ENCODE measurements at regions not wholly inside any gene's neighbourhood (a gene's known extent, or its start where the extent isn't known, plus 50 kb on each side); places are given as distances from the start of the nearest gene placed in this dataset.

DNA sequence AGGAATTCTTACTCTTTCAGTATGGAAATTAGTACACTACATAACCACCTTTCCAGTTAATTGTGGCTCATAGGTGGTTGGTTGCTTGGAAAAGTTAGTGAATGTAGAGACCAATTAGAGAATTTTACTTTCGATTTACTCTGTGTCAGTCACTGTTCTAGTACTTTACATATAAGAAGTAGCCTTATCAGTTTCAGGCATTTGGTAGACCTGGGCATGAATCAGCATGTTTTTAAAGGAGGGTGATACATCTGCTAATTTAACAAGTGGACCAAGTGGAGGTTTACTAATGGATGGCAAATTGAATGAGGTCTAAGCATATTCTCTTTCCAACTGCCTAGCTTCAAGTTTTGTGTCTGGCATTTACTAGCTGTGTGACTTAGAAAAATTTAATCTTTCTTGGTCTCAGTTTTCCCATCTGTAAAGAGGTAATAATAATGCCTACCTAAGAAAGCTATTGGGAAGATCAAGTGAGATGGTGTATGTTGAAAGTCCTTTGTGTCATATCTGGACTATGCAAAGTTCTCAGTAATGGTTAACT, 1158.6 kb downstream of the PLA2G4A start:
- peaks cover 4% of the 10 kb centered on the region for H3F3A ChIP-seq (ENCODE audit: insufficient read depth, low read length, poor library complexity, severe bottlenecking)
- no peaks in the 10 kb centered on the region for H3K27me3 ChIP-seq (ENCODE audit: insufficient read depth, low read depth, low read length)
- H3K4me2 ChIP-seq (ENCODE audit: low read length), result no peak overlapping the region
- H3K27ac ChIP-seq (ENCODE audit: low read length), result no peak overlapping the region
- H3K79me2 ChIP-seq (replicated peaks; ENCODE audit: insufficient read depth, low read length), result no peaks in the 10 kb centered on the region
- no peaks in the 10 kb centered on the region for H3K36me3 ChIP-seq (ENCODE audit: insufficient read depth, low read length)
- TF ChIP-seq RAD21 (conservative IDR thresholded peaks at IDR 0.05), result no peak
- no peaks in the 10 kb centered on the region for H3K9me2 ChIP-seq (ENCODE audit: insufficient read depth, low read length)
- no peaks in the 10 kb centered on the region for H4K20me1 ChIP-seq (ENCODE audit: insufficient read depth)
- H2AFZ ChIP-seq (ENCODE audit: low read depth, low read length), result no peak overlapping the region
- H3K4me3 ChIP-seq (ENCODE audit: low read length), result no peak overlapping the region
- no peak overlapping the region for H3K9ac ChIP-seq (ENCODE audit: low read length)
- H3K9me3 ChIP-seq (ENCODE audit: low read length), result no peaks in the 10 kb centered on the region

DNA sequence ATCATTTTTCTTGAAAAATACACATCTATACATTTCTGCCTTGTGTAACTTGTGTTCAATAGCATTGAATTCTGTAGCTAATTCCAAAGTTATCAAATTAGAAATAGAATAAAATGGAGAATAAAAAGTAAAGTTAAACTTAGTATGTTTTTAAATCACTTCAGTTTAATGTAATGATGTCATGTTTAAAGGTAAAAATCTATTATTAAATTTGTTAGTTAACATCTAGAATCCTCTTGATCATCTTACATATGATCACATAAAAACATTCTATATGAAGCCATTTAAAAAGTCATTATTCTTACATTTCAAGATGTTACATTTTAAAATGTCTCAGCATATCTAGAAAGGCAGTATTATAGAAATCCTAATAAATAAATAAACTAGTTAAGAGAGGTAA, 1163.2 kb downstream of the PLA2G4A start:
- no peaks in the 10 kb centered on the region for H3K27me3 ChIP-seq (ENCODE audit: insufficient read depth, low read depth, low read length)
- no peak overlapping the region for H3K4me3 ChIP-seq (ENCODE audit: low read length)
- no peaks in the 10 kb centered on the region for H3K79me2 ChIP-seq (replicated peaks; ENCODE audit: insufficient read depth, low read length)
- no peaks in the 10 kb centered on the region for H4K20me1 ChIP-seq (ENCODE audit: insufficient read depth)
- no peaks in the 10 kb centered on the region for H3K9me3 ChIP-seq (ENCODE audit: low read length)
- no peak overlapping the region for H2AFZ ChIP-seq (ENCODE audit: low read depth, low read length)
- no peak overlapping the region for H3K27ac ChIP-seq (ENCODE audit: low read length)
- H3K9me2 ChIP-seq (ENCODE audit: insufficient read depth, low read length), result no peaks in the 10 kb centered on the region
- H3F3A ChIP-seq (ENCODE audit: insufficient read depth, low read length, poor library complexity, severe bottlenecking), result no peaks in the 10 kb centered on the region
- TF ChIP-seq TAF1 (IDR thresholded peaks at IDR 0.05; ENCODE audit: low read depth) (no peak), POLR2AphosphoS5 (IDR thresholded peaks at IDR 0.05) (no peak), MXI1 (conservative IDR thresholded peaks at IDR 0.05; ENCODE audit: poor library complexity, severe bottlenecking) (no peak), EZH2 (IDR thresholded peaks at IDR 0.05; ENCODE audit: borderline replicate concordance, insufficient read depth, low read length, poor library complexity, severe bottlenecking) (no peak), SMC3 (conservative IDR thresholded peaks at IDR 0.05; ENCODE audit: poor library complexity) (no peak), RAD21 (conservative IDR thresholded peaks at IDR 0.05) (no peak), EP300 (conservative IDR thresholded peaks at IDR 0.05; ENCODE audit: poor library complexity, severe bottlenecking) (no peak)
- TF ChIP-seq, protein P1, sequence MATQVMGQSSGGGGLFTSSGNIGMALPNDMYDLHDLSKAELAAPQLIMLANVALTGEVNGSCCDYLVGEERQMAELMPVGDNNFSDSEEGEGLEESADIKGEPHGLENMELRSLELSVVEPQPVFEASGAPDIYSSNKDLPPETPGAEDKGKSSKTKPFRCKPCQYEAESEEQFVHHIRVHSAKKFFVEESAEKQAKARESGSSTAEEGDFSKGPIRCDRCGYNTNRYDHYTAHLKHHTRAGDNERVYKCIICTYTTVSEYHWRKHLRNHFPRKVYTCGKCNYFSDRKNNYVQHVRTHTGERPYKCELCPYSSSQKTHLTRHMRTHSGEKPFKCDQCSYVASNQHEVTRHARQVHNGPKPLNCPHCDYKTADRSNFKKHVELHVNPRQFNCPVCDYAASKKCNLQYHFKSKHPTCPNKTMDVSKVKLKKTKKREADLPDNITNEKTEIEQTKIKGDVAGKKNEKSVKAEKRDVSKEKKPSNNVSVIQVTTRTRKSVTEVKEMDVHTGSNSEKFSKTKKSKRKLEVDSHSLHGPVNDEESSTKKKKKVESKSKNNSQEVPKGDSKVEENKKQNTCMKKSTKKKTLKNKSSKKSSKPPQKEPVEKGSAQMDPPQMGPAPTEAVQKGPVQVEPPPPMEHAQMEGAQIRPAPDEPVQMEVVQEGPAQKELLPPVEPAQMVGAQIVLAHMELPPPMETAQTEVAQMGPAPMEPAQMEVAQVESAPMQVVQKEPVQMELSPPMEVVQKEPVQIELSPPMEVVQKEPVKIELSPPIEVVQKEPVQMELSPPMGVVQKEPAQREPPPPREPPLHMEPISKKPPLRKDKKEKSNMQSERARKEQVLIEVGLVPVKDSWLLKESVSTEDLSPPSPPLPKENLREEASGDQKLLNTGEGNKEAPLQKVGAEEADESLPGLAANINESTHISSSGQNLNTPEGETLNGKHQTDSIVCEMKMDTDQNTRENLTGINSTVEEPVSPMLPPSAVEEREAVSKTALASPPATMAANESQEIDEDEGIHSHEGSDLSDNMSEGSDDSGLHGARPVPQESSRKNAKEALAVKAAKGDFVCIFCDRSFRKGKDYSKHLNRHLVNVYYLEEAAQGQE (IDR thresholded peaks at IDR 0.05; ENCODE audit: borderline replicate concordance), result no peak
- TF ChIP-seq, protein P2, sequence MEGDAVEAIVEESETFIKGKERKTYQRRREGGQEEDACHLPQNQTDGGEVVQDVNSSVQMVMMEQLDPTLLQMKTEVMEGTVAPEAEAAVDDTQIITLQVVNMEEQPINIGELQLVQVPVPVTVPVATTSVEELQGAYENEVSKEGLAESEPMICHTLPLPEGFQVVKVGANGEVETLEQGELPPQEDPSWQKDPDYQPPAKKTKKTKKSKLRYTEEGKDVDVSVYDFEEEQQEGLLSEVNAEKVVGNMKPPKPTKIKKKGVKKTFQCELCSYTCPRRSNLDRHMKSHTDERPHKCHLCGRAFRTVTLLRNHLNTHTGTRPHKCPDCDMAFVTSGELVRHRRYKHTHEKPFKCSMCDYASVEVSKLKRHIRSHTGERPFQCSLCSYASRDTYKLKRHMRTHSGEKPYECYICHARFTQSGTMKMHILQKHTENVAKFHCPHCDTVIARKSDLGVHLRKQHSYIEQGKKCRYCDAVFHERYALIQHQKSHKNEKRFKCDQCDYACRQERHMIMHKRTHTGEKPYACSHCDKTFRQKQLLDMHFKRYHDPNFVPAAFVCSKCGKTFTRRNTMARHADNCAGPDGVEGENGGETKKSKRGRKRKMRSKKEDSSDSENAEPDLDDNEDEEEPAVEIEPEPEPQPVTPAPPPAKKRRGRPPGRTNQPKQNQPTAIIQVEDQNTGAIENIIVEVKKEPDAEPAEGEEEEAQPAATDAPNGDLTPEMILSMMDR (IDR thresholded peaks at IDR 0.05; ENCODE audit: poor library complexity, severe bottlenecking), result no peak
- H3K36me3 ChIP-seq (ENCODE audit: insufficient read depth, low read length), result no peaks in the 10 kb centered on the region
- H3K9ac ChIP-seq (ENCODE audit: low read length), result no peak overlapping the region
- H3K4me2 ChIP-seq (ENCODE audit: low read length), result no peak overlapping the region

DNA sequence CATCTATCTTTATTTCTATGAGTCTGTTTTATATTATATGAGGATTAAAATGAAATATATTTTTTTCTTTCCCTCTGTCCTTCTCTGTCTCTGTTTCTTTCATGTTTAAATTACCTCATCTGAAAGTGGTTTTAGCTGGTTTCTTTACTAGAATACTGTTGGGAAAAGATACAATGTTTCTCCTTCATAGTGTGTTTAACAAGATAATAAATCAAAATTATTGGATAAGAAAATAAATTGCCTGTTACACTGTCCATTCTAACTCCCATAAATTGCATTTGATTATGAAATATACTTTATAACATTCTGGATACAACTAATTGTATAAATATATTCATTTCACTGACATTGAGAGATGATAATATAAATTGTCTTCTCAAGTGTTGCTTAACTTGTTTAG, 1168.0 kb downstream of the PLA2G4A start:
- Histone ChIP-seq H3K4me3 (ENCODE audit: low read length) (no peak overlapping the region), H3K9me2 (ENCODE audit: insufficient read depth, low read length) (no peaks in the 10 kb centered on the region), H2AFZ (ENCODE audit: low read depth, low read length) (no peak overlapping the region), H3K27me3 (ENCODE audit: insufficient read depth, low read depth, low read length) (no peaks in the 10 kb centered on the region), H3K79me2 (replicated peaks; ENCODE audit: insufficient read depth, low read length) (no peaks in the 10 kb centered on the region), H3K9ac (ENCODE audit: low read length) (no peak overlapping the region), H4K20me1 (ENCODE audit: insufficient read depth) (no peaks in the 10 kb centered on the region), H3K4me2 (ENCODE audit: low read length) (no peak overlapping the region), H3K27ac (ENCODE audit: low read length) (no peak overlapping the region), H3K36me3 (ENCODE audit: insufficient read depth, low read length) (no peaks in the 10 kb centered on the region), H3F3A (ENCODE audit: insufficient read depth, low read length, poor library complexity, severe bottlenecking) (no peaks in the 10 kb centered on the region), H3K9me3 (ENCODE audit: low read length) (no peaks in the 10 kb centered on the region)
- TF ChIP-seq POLR2AphosphoS5 (IDR thresholded peaks at IDR 0.05), result no peak
- TF ChIP-seq EP300 (conservative IDR thresholded peaks at IDR 0.05; ENCODE audit: poor library complexity, severe bottlenecking), result no peak
- TF ChIP-seq, protein P2 (IDR thresholded peaks at IDR 0.05; ENCODE audit: poor library complexity, severe bottlenecking), result no peak
- no peak for TF ChIP-seq TAF1 (IDR thresholded peaks at IDR 0.05; ENCODE audit: low read depth)
- no peak for TF ChIP-seq MXI1 (conservative IDR thresholded peaks at IDR 0.05; ENCODE audit: poor library complexity, severe bottlenecking)
- no peak for TF ChIP-seq EZH2 (IDR thresholded peaks at IDR 0.05; ENCODE audit: borderline replicate concordance, insufficient read depth, low read length, poor library complexity, severe bottlenecking)
- TF ChIP-seq, protein P1 (IDR thresholded peaks at IDR 0.05; ENCODE audit: borderline replicate concordance), result no peak
- no peak for TF ChIP-seq RAD21 (conservative IDR thresholded peaks at IDR 0.05)
